GM12892 (cell line): ENCODE measurements at regions not wholly inside any gene's neighbourhood (a gene's known extent, or its start where the extent isn't known, plus 50 kb on each side); places are given as distances from the start of the nearest gene placed in this dataset.

Experiments used
- POLR2A ChIP-seq: IDR thresholded peaks from 2 replicates; pipeline ENCODE4 v1.6.1; 2011; ENCODE audit warnings: low read depth, low read length, control low read depth
- POLR2AphosphoS5 ChIP-seq: IDR thresholded peaks from 2 replicates; pipeline ENCODE4 v1.6.1; 2011; ENCODE audit warnings: low read depth, low read length, control low read depth
- TAF1 ChIP-seq: IDR thresholded peaks from 2 replicates; pipeline ENCODE4 v1.6.1; 2011; ENCODE audit warnings: low read depth, mild to moderate bottlenecking, control low read depth, low read length, borderline replicate concordance

- TF ChIP-seq POLR2A (no peak), POLR2AphosphoS5 (no peak), TAF1 (no peak)
Measured at GRCh38 chr21:20875742-20876141, 122.5 kb upstream of the NCAM2 start.
